Omental fat pad (tissue), 3 donors: ENCODE measurements at regions not wholly inside any gene's neighbourhood (a gene's known extent, or its start where the extent isn't known, plus 50 kb on each side); places are given as distances from the start of the nearest gene placed in this dataset.

ENCODE experiments used
- ATAC-seq: fragments of 150-250 bp; one replicate; pipeline ENCODE4 v1.9.1; 2016; ENCODE audit warnings: mild to moderate bottlenecking, moderate library complexity; ENCODE audit not compliant: low FRiP score
- DNase-seq: peaks from one replicate; pipeline ENCODE4 v3.0.0-alpha.2; 2019; ENCODE audit warnings: low spot score
- TF ChIP-seq, protein P1 (sequence below), 3 donors: fragments of 450-650 bp; IDR thresholded peaks; one replicate each; pipeline ENCODE4 v1.5.1; 2016 to 2017; ENCODE audit warnings: antibody characterized with exemption in 3 of 3, mild to moderate bottlenecking in 3 of 3, moderate library complexity in 2 of 3

DNA sequence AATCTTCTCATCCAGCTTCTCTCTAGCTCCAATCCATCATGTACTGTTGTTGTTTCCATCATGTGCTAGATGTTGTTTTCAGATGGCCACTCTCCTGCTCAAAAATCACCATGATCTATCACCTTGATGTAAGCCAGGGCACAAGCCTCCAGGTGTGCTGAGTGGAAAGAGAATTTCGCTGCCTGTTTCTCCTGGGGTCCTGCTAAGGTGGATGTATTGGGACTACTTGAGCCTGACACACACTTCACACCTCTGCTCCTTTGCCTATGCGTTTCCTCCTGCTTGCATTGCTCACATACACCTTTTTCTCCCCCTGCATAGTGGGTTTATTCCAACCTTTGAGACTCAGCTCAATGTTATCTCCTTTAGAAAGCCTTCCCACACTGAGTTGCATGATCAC, 287.6 kb downstream of the CYRIA start:
- TF ChIP-seq, protein P1, sequence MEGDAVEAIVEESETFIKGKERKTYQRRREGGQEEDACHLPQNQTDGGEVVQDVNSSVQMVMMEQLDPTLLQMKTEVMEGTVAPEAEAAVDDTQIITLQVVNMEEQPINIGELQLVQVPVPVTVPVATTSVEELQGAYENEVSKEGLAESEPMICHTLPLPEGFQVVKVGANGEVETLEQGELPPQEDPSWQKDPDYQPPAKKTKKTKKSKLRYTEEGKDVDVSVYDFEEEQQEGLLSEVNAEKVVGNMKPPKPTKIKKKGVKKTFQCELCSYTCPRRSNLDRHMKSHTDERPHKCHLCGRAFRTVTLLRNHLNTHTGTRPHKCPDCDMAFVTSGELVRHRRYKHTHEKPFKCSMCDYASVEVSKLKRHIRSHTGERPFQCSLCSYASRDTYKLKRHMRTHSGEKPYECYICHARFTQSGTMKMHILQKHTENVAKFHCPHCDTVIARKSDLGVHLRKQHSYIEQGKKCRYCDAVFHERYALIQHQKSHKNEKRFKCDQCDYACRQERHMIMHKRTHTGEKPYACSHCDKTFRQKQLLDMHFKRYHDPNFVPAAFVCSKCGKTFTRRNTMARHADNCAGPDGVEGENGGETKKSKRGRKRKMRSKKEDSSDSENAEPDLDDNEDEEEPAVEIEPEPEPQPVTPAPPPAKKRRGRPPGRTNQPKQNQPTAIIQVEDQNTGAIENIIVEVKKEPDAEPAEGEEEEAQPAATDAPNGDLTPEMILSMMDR (IDR thresholded peaks at IDR 0.05) = no peak
- DNase-seq (no peak), ATAC-seq (no peak)

DNA sequence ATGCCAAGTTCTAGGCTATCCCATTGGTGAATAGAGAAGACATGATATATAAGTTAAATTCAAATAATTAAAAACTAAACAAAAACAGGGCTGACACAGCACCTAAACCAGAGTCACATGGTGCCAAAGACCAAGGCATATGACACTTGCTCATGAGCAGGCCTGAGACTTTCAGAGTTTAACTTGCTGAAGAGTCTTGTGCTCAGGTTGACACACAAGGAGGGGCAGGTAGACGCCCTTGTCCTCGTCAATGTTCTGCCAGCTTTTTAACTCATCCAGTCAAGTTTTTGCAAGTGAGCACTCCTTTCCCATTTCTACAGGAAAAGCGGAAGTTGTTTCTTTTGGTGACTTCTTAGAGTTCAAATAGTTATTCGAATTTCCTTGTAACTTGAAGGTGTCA, 289.7 kb downstream of the CYRIA start:
- no peak for DNase-seq
- TF ChIP-seq, protein P1 (IDR thresholded peaks at IDR 0.05) = no peak
- no peak for ATAC-seq

DNA sequence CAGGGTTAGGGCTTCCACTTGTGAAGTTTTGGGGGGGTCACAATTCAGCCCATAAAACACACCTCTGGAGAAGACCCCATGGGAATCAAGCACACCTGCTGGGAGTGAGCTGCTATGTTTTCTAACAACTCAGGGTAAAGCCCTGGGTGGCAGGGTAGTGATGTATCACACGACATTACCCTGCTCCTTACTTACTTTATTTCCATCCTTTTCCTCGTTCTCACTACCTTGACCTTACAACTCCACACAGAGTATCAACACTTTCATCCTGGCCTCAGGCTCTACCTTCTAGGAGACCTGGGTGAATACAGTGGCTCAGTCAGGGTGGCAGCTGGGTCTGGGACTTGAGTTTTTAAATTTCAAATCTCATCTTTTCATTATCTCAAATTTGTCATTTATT, 290.3 kb downstream of the CYRIA start:
- TF ChIP-seq, protein P1 (IDR thresholded peaks at IDR 0.05) = no peak
- no peak for DNase-seq
- ATAC-seq = no peak

DNA sequence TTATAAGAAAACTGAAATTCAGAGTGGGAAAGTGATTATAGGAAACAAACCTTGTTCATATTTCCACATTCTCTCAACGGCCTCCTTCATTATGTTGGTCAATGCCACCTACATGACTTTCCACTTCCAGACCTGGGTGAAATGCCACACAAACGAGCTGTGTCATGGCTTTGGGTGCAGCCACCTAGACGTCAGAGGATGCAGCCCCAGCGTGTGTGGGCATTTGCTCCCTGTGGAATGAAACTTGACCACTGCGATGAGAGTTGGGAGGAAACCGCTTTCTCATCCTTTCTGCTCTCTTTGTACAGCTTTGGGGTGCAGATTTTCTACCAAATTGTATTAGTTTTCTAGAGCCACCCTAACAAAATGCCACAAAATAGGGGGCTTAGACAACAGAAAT, 291.0 kb downstream of the CYRIA start:
- DNase-seq = no peak
- ATAC-seq = no peak
- TF ChIP-seq, protein P1 (IDR thresholded peaks at IDR 0.05) = no peak

DNA sequence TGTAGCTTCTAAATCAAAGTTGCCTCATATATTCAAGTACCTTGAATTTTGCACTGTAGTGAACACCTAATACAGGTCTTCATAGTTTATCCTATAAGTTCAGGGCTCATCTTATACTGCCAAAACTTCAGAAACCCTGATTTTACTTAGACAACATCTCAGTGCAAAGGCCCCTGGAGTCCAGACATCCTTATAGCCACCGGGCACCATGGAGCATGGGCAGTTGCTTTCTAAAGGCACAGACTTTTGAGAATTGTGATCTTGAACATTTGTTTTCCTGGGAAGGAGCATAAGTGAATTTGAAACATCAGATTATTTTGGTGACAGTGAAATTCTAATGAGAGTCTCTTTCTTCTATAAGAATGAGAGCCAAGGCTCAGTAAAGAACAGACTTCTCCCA, 292.3 kb downstream of the CYRIA start:
- DNase-seq (no peak), ATAC-seq (no peak)
- TF ChIP-seq, protein P1 (IDR thresholded peaks at IDR 0.05) = no peak

DNA sequence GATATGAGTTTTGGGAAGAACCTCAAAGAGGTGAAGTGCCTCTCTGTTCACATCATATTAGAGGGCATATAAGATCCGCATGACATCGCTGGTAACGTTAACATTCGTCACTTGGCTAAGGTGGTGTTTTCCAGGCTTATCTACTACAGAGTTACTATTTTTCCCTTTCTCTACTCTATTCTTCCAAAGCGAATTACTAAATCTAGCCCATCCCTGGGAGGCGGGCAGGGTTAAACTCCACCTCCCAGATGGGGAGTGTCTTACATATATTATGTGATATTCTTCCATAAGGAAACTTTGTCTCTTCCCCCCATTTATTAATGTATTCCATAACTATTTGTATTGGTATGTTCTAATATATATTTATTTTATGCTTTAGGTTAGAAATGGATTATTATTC, 293.9 kb downstream of the CYRIA start:
- ATAC-seq = no peak
- TF ChIP-seq, protein P1 (IDR thresholded peaks at IDR 0.05) = no peak

DNA sequence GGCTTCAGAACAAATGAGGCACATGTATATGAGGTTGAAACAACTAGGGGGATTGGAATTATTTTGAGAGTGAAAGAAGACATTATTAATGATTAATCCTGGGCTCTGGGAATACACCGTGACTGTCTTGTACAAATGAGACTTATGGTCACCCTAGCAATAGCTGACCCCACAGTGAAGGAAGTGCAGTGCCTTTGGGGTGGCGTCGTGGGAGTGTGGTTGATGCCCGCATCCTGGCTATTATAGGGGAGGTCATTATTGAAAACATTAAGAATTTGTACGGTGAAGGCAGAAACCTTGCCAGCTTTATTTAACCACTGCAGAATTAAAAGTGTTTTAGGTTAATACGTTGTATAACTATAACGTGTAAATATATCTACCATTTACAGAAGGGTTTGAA, 296.7 kb downstream of the CYRIA start:
- ATAC-seq = no peak
- DNase-seq = no peak
- TF ChIP-seq, protein P1 (IDR thresholded peaks at IDR 0.05) = no peak

More for the DNA sequence above, 293.9 kb downstream of the CYRIA start:
- no peak for DNase-seq
